HL-60/S4 treated with retinoic acid at 250 ng/mL for 4 days and 3 days (cell line): ENCODE measurements at regions not wholly inside any gene's neighbourhood (a gene's known extent, or its start where the extent isn't known, plus 50 kb on each side); places are given as distances from the start of the nearest gene placed in this dataset.

Experiments used
- in situ Hi-C: fragments of 300-500 bp; cut with MboI; formaldehyde crosslinking; loops from 2 replicates; pipeline ENCODE4 v1.7.0; 2022; ENCODE audit warnings: low sequenced_read_pairs

DNA sequence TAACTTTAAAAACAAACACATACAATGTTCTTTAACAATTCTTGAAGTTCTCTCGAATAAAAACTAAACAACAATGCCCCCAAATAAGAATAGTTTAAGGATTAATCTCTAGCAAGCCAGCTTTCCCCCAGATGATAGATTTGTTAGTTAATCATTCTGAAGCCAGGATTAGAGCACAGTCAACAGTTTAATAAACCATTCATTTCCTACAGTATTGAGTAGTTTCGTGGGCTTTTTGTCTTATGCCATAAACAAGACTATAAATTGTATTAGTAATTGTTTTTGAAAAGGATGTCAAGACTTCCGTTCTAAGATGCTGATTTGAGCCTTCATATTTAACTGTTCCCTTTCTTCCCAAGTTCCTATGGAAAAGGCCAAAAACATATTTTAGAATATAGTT is 136.6 kb downstream of the PIK3R1 start:
- in situ Hi-C loops = no loop called here

DNA sequence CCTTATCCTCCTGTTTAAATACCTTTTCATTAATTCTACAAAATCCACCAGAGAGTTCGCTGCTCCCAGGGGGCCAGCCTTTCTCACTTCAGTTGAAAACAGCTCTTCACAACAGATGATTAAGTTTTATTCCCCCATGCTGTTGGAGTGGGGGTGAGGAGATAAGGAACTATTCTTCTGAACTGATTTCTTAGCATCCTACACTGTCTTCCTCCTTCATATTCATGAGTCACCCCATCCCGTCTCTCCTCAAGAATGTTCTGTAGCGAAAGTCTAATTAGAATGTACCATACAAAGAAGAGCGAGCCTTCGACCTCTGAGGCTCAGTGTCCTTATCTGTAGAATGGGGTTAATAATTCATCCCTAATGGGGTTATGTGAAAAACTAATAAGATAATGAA is 138.0 kb downstream of the PIK3R1 start:
- in situ Hi-C loops = no loop called here

DNA sequence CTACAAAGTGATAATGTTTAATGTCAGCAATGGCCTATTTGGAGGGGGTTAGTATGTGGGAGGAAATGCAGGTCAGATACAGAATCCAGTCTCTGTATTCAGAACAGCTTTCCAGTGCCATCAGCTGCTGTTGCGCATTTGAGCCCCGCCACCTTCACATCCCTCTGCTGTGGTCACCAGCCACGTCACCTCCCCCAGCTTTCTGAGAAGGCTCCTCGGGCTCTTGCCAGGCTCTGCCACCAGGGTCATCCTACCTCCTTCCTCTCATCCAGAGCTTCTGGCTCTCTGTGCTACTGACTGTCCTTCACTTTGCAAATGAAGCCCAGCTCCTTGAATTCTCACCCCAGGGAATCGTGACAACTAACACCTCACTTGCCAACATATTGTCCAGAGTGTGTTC is 138.8 kb downstream of the PIK3R1 start:
- in situ Hi-C loops = no loop called here

DNA sequence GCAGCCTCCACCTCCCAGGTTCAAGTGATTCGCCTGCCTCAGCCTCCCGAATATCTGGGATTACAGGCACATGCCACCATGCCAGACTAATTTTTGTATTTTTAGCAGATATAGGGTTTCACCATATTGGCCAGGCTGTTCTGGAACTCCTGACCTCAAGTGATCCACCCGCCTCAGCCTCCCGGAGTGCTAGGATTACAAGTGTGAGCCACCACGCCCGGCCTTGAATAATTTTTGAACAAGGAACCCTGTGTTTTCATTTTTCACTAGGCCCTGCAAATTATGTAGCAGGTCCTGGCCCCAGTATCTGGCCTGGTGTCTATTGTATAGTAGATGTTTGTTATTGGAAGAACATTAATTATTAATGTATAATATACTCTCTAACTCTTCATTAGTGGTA is 140.7 kb downstream of the PIK3R1 start:
- in situ Hi-C loops = no loop called here

DNA sequence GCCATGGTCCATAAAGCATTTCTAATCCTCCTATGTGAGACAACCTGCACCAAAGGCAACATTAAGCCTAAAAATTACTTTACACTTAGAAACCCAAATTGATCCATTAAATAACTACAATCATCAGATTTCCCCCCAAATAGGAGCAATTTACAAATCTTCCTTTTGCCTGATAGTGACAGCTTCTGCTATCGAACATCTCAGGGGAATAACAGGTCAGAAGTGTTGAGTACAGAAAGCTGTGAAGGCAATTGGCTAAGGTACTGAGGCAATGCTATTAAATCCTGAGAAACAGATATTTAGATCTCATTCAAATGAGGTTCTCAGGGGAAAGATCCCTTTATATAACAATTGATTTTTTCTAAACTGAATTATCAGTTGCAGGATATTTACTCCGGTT is 141.1 kb downstream of the PIK3R1 start:
- in situ Hi-C loops = no loop called here

DNA sequence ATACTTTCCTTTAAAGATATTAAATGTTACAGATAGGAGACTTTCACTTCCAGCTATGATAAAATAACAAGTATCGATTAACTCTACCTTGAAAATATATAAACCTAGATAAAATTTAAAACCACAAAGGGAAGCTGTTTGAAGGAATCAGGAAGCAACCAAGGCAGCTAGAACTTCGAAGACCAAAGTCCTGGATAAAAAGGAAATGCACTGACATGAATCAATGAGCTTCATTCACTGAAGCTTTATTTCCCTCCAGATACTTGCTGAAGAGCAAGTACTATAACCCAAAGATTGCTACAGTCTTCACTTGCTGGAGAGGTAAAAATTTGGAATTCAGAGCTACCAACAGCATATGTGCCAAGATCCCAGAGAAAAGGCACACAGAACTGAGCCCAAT is 144.1 kb downstream of the PIK3R1 start:
- in situ Hi-C loops = no loop called here

DNA sequence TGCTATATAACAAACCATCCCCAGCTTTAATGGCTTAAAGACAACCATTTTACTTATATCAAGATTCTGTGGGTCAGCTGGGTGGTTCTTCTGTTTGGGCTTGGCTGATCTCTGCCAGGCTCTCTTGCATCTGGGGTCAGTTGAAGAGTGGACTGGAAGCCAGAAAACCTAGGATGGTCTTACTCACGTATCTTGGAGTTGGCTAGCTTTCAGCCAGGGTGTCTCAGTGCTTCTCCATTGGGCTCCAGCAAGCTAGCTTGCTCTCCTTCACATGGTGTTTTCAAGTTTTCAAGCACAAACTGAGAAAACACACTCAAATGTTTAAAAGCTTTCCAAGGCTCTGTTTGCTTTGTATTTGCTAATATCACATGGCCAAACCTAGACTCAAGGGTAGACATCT is 146.8 kb downstream of the PIK3R1 start:
- in situ Hi-C loops = no loop called here

DNA sequence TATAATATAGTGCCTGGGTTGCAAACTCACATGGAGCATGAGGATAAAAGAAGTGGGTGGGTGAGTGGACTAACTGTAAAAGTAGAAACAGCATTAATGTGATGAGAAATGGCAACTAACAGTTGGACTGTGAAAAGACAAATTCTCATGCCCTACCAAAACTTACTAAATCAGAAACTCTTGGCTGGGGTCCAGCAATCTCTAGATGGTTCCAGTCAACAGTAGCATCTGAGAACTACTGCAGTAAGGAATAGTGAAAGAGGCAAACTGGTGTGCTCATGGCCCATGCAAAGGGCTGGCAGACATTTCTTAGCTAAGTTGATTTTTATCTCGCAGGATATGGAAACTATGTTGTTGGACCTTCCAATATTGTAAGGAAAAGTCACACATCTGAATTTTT is 150.3 kb downstream of the PIK3R1 start:
- in situ Hi-C loops = no loop called here

DNA sequence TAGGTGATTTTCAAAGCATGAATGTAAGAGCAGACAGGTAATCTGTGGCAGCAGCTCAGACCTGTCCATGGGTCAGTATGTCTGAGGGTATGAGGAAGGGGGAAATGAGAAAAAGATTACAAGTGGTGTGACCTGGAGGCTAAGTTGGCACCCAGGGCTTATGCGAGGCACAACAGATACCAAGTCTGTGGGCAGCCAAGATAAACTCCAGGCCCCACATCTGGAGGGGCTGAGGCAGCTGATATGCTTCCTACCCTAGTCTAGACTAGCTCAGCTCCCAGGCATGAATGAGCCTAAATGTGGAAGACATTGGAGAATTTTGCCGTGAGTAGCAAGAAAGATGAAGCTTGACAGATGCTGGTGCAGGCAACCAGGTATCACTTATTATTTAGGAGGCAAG is 151.7 kb downstream of the PIK3R1 start:
- in situ Hi-C loops = no loop called here

DNA sequence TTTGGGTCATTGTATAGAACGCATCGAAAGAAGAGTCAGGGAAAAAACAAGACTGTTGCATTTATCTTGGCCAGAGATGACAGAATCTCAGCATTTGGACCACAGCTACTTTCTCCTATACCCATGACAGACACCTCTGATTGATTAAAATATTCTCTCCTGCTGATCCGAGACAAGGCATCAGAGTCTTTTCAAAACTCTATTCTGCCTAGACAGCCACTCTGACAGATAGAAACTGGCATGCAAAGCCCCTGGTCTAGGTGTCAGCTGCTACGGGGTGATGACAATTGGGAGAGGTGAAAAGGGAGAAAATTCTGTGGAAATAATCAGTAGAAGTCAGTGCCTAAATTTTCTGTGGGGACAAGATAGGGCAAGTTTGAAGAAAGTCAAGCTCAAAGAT is 152.2 kb downstream of the PIK3R1 start:
- in situ Hi-C loops = no loop called here

DNA sequence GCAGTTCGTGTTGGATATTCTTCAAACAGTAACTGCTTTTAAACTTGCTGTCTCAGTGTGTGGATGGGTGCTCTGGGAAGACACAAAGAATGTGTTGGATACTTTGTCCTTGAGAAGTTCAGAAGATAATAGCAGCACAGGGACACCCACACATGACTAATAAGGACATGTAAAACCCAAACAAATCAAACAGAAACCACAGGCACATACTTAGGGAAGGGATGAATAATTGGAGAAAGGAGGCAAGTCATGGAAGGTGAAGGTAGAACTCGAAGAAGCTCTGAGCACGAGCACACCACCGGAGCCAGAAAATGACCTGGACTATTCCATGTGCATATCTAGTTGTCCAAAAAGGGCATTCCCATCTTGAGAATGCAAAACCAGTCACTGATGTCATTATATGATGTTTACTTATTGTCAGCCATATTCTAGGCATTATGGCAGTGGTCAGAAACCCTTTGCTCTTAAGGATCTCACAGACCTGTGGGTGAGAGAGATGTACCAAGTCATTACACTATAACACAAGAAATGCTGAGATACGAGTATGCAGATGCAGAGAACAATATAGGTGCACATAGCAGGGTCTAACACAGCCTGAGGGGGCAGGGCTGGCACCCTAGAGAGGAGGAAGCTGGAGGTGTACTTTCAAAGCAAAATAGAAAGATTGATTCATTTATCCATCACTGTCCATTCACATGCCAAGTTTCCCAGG is 152.9 kb downstream of the PIK3R1 start:
- in situ Hi-C loops = no loop called here

DNA sequence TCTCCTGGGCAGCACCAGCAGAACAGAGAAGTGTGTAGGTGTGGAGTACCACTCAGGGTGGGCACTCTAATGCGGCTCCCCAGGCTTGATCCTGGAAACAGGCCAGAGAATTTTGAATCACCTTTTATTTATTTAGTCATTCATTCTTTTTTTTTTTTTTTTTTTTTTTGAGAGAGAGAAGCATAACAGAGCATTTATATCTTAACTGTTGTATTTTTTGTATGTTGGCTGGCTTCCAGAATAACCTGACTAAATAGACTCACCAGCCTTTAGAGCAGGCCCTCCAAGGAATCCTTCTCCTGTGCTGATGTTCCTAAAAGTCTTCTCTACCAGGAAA is 153.4 kb downstream of the PIK3R1 start:
- in situ Hi-C loops = no loop called here

DNA sequence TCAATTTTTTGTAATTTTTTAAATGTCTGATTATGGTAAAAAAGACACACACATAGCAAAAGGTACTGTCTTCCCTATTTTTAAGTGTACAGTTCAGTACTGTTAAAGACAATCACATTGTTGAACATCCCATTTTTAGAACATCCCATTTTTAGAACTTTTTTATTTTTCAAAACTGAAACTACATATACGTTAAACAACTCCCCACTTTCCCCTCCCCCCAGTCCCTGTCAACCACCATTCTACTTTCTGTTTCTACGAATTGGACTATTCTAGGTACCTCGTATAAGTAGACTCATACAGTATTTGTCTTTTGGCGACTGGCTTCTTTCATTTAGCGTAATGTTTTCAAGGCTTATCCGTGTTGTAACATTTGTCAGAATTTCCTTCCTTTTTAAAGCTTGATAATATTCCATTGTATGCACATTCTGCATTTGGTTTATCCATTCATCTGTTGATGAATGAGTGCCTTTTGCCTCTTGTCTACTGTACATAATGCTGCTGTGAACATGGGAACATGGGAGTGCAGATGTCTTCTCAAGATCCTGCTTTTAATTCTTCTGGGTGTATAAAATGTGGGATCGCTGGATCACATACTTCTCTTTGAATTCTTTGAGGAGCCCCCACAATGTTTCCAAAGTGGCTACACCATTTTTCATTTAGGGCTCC is 154.0 kb downstream of the PIK3R1 start:
- in situ Hi-C loops = no loop called here

DNA sequence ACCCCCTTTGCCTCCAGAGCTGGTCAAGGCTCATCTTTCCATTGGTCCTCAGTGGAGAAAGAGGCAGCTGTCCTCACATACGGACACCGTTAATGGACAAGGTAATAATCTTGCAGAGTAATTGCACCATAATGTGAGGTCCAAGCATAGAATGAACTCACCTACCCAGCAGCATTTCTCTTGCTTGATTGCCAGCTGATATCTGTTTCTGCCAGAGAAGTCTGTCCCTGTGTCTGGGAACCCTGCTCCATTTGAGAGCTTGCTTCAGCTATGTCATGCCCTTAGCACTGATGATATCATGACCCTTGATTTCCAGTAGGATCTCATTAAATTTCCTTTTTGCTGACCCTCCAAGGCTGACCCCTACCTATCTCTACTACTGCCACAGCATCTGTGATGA is 154.6 kb downstream of the PIK3R1 start:
- in situ Hi-C loops = no loop called here

DNA sequence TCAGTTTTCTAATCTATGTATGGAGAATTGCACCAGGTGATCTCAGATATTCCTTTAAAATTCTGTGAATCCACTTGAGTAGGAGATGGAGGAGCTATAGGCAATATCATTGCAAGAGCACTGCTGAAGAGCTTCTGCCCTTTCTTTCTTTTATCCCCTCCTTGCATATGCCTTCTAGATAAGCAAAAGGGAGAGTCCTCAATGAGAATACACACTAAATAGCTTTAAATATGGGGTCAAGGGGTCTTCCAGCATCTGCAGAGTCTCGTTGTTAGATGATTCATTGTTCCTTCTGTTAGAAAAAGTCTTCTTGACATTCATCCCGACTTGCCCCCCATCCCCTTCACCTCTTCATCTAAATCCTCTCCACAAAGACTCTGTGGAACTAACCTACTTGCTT is 156.1 kb downstream of the PIK3R1 start:
- in situ Hi-C loops = no loop called here

DNA sequence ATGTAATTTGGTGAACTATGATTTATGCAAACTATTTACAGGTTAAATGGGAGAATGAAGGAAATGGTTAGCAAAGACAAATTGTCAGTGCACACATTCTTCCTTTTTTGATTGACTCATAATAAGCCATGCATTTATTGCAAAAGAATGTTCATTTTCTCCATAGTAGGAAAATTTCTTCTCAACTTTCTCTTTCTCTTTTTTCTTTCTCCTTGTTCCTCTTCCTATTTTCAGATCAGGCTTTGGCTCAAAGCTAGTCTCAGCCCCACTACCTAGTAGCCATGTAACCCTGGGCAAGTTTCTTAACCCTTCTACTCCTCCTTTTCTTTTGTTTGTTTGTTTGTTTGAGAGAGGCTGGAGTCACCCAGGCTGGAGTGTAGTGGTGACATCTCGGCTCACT is 156.6 kb downstream of the PIK3R1 start:
- in situ Hi-C loops = no loop called here

DNA sequence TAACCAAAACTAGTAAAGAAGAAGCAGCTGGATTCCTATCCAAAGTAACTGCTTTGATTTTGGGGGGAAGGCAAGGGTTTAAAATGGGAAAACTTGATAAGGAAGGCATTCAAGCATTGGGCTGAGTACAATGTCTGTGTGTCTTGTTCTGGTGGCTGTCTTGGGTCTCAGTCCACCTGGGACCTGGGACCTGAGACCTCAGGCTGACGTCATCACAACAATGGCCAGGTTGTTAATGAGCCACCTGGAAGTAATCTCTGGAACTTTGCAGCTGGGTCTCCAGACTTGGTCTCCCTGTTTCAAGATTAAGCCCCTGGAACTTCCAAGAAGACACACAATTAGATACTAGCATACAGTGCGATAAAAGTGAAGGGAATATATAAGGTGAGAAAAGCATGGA is 157.5 kb downstream of the PIK3R1 start:
- in situ Hi-C loops = no loop called here

DNA sequence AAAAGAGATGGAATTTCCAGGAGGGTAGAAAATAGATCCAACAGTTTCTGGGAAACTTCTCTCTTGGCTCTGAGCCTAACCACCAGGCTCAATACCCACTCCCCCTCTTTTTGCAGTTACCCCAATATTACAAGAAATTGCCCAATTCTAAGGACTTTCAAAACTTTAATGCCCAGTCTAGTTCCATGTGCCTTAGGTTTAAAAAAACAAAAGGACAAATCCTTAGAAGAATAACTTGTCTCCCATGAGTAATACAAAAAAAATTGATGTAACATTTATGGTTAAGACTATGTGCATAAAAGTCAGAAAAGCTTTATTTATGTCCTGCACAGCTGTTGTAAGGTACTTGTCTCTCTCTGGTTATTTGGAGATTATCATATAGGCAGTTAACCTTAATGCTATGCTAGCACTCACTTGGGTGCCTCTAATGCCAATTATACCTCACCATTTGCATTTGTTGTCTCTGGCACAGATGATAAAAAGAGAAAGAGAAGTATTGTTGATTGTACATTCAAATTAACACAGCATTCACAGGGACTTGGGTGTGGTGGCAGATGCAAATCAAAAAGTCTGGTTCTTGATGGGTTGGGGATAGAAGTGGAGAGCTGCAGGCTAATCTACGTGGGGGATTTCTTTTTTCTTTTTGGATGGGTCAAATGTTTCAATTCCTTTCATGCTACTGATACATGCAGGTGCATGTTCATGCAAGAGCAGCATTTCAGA is 159.4 kb downstream of the PIK3R1 start:
- in situ Hi-C loops = no loop called here

DNA sequence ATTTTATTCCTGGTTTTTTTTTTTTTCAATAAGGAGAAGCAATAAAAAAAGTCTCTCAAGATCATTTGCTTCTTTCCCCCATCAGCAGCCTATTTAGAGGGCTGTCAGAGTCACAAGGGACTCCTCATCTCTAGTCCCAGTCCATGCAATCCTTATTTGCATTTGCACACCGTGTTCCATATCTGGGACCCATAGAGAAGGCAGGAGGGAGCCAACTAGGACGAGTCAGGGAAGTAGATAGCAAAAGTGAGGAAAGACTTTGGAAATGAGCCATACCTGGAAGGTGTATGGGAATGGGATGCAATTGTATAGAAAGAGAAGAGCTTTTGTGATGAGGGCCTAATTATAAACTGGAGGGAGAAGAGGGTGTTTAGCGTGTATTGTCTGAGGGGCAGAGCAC is 160.0 kb downstream of the PIK3R1 start:
- in situ Hi-C loops = no loop called here

DNA sequence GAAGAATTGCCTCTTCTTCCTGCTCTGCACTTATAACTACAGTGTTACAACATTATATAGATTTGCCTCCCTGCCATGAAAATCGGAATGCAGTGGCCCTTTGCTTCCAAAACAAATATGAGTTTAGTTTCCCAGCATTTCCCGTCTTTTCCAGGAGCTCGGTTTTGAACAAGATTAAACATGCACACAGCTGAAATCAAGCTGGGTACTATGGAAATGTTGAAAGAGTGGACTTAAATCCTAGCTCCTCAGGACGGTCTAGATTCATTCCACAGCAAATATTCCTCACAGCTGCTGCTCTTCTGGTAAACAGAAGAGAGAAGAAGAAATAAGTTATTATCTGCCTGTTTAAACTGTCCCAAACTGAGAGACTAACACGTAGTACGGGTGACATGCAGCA is 161.4 kb downstream of the PIK3R1 start:
- in situ Hi-C loops = no loop called here

DNA sequence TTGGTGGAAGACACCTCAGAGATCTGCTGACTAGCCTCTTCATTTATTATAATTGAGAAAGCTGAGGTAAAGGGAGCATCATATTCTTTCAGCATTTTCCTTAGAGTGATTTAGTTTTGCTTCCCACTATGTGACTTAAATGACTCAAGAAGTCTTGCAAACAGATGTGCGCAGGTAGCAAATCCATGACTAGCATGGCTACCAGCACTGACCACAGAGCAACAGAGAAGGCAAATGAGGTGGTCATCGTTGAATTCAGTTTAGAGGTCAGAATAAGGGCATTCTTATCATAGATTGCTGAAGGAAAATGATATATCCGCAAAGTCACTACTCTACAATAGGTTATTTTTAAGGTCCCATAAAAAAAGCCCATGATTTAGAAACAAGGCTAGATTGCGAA is 162.2 kb downstream of the PIK3R1 start:
- in situ Hi-C loops = no loop called here

DNA sequence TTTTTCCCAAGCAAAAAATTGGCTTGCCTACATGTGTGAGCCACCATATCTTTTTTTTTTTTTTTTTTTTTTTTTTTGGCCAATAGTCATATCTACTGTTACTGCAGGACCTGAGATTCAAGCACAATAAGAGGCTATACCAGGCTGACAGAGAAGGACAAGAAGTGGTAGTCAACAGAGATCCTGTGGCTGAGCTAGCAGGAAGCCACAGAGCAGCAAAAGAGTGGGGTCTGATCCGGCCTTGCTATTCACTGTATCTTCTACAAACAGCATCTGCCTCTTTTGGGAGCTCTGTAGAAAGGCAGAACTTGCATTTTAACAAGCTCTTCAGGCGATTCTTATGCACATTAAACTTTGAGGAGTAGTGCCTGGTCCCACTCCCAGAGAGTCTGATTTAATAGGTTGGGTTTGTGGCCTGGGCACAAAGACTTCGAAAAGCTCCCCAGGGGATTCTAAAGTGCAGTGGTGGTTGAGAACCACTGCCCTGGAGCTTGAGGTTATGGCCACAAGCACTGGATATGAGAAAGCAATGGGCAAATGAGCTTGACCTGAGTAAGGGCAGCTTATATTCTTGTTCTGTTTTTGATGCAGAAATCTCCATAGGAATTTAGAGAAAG is 162.8 kb downstream of the PIK3R1 start:
- in situ Hi-C loops = no loop called here
